K562 (cell line): ENCODE measurements at regions not wholly inside any gene's neighbourhood (a gene's known extent, or its start where the extent isn't known, plus 50 kb on each side); places are given as distances from the start of the nearest gene placed in this dataset.

Experiments used
- ATAC-seq: fragments of 200-7000 bp; cut with Tn5 transposase; 3 replicates; pipeline ENCODE4 v1.9.1; 2020; ENCODE audit warnings: moderate library complexity
- BruUV-seq: library from RNA; stranded (reverse); fragments of 400-500 nt; replicated peaks from 2 replicates; lab custom pipeline; 2021; lab: Mats Ljungman, UMichigan
- CTCF ChIA-PET: fragments of 300-600 bp; formaldehyde crosslinking; extraction: SDS; loops from one replicate; lab custom pipeline; 2021; ENCODE audit warnings: low intra/inter-chr PET ratio; lab: Yijun Ruan, JAX
- POLR2A ChIA-PET: fragments of 300-600, 350-650 bp; sonication (Branson Sonifier 250); formaldehyde crosslinking; extraction: SDS; loops from one replicate; lab custom pipeline; 2021; ENCODE audit warnings: antibody characterized with exemption, inconsistent platforms; lab: Yijun Ruan, JAX
- DNase-seq, 4 experiments: peaks; one replicate each; pipeline versions ENCODE4 v3.0.0 to v3.0.0-alpha.2; 2011 to 2018; ENCODE audit warnings: low spot score in 3 of 4, mixed read lengths in 3 of 4; ENCODE audit errors: extremely low read depth in 1 of 4
- FAIRE-seq: peaks from 2 replicates; lab custom pipeline; 2011; peaks lifted over from hg19 to GRCh38; lab: Jason Lieb, UNC
- H2AFZ ChIP-seq: 2 replicates; pipeline ENCODE4 v1.6.0; 2011; ENCODE audit warnings: low read depth, low read length, control low read depth, inconsistent platforms
- H3K27ac ChIP-seq: fragments of 200-600 bp; 3 replicates; pipeline ENCODE4 v1.8.0; 2011; ENCODE audit warnings: low read depth, mild to moderate bottlenecking, control low read depth, inconsistent platforms, low read length, moderate library complexity, mixed read lengths; ENCODE audit errors: extremely low read depth
- H3K27me3 ChIP-seq, 2 experiments: fragments of 300-600 bp in 1 of 2; 2 replicates in 1 of 2; 3 replicates in 1 of 2; pipeline versions ENCODE4 v1.6.0 to v1.8.0; 2011; ENCODE audit warnings: inconsistent platforms in 2 of 2, low read length in 2 of 2, mild to moderate bottlenecking in 1 of 2, mixed read lengths in 1 of 2, moderate library complexity in 1 of 2; ENCODE audit not compliant: control insufficient read depth in 2 of 2, insufficient read depth in 2 of 2
- H3K36me3 ChIP-seq: fragments of 300-600 bp; 3 replicates; pipeline ENCODE4 v1.8.0; 2011; ENCODE audit warnings: mild to moderate bottlenecking, low read length, inconsistent platforms; ENCODE audit not compliant: control insufficient read depth, insufficient read depth
- H3K4me1 ChIP-seq, 2 experiments: fragments of 200-600 bp in 1 of 2; replicated peaks in 1 of 2; 2 replicates in 1 of 2; 3 replicates in 1 of 2; pipeline versions ENCODE4 v1.5.1 to v1.8.0; 2011; ENCODE audit warnings: inconsistent platforms in 2 of 2, low read length in 2 of 2, mild to moderate bottlenecking in 1 of 2, mixed read lengths in 1 of 2, moderate library complexity in 1 of 2; ENCODE audit not compliant: control insufficient read depth in 2 of 2, insufficient read depth in 2 of 2
- H3K4me2 ChIP-seq: 2 replicates; pipeline ENCODE4 v1.6.1; 2011; ENCODE audit warnings: low read length, control low read depth, inconsistent platforms, mixed read lengths; ENCODE audit not compliant: insufficient read depth
- H3K4me3 ChIP-seq: fragments of 200-600 bp; sonication (generic), shearing (Covaris generic); 2 replicates; pipeline ENCODE4 v1.5.1; 2016; ENCODE audit warnings: control low read depth, inconsistent platforms
- H3K79me2 ChIP-seq: fragments of 200-600 bp; 3 replicates; pipeline ENCODE4 v1.8.0; 2011; ENCODE audit warnings: low read length, inconsistent platforms; ENCODE audit not compliant: control insufficient read depth, insufficient read depth
- H3K9ac ChIP-seq, 2 experiments: 2 replicates each; pipeline versions ENCODE4 v1.6.0 to v1.6.1; 2011; ENCODE audit warnings: low read depth in 2 of 2, low read length in 2 of 2, control low read depth in 1 of 2, inconsistent platforms in 1 of 2, mild to moderate bottlenecking in 1 of 2, mixed read lengths in 1 of 2; ENCODE audit not compliant: insufficient read depth in 1 of 2
- H3K9me1 ChIP-seq: one replicate; pipeline ENCODE4 v1.6.0; 2011; ENCODE audit warnings: inconsistent platforms, mild to moderate bottlenecking, low read length, moderate library complexity; ENCODE audit not compliant: control insufficient read depth, insufficient read depth
- H3K9me3 ChIP-seq: replicated peaks from 2 replicates; pipeline ENCODE4 v1.5.1; 2011; ENCODE audit warnings: low read depth, low read length, inconsistent platforms; ENCODE audit not compliant: control insufficient read depth, insufficient read depth
- H4K20me1 ChIP-seq: replicated peaks from 2 replicates; pipeline ENCODE4 v1.6.1; 2011; ENCODE audit warnings: low read length, inconsistent platforms, mixed read lengths; ENCODE audit not compliant: control insufficient read depth, insufficient read depth
- ILK ChIP-seq: fragments of 450-650 bp; IDR thresholded peaks from 2 replicates; pipeline ENCODE4 v1.6.1; 2016; ENCODE audit warnings: missing genetic modification characterization, low read depth, mild to moderate bottlenecking, missing compliant biosample characterization, moderate library complexity, borderline replicate concordance
- MBD1 ChIP-seq: fragments of 250-450 bp; sonication (Bioruptor Pico); IDR thresholded peaks from 2 replicates; pipeline ENCODE4 v1.8.0; 2022; ENCODE audit warnings: inconsistent platforms
- MLLT1 ChIP-seq, 2 experiments: fragments of 450-650 bp; IDR thresholded peaks; 2 replicates each; pipeline ENCODE4 v1.6.1; 2016
- NONO ChIP-seq, 2 experiments: fragments of 200-400 bp in 1 of 2; fragments of 450-650 bp in 1 of 2; formaldehyde crosslinking in 1 of 2; IDR thresholded peaks; 2 replicates each; pipeline ENCODE4 v1.6.1; 2017; ENCODE audit warnings: low read depth in 2 of 2, mild to moderate bottlenecking in 2 of 2, moderate library complexity in 2 of 2, low read length in 1 of 2
- REST ChIP-seq, 2 experiments: fragments of 450-650 bp; formaldehyde crosslinking in 1 of 2; IDR thresholded peaks; 2 replicates each; pipeline versions ENCODE4 v1.4.0 to v1.6.1; 2014 to 2020; ENCODE audit warnings: mild to moderate bottlenecking in 2 of 2, borderline replicate concordance in 1 of 2, low read depth in 1 of 2
- THAP12 ChIP-seq: fragments of 250-450 bp; sonication (Bioruptor Pico); IDR thresholded peaks from 2 replicates; pipeline ENCODE4 v1.9.0; 2021; ENCODE audit warnings: mild to moderate bottlenecking, inconsistent platforms
- ZBTB1 ChIP-seq: sonication (generic); formaldehyde crosslinking; IDR thresholded peaks from 2 replicates; pipeline ENCODE4 v1.8.1; 2023; ENCODE audit warnings: missing genetic modification reagents, low read depth, mild to moderate bottlenecking, borderline replicate concordance
- ZNF75A ChIP-seq: fragments of 450-650 bp; formaldehyde crosslinking; IDR thresholded peaks from 2 replicates; pipeline ENCODE4 v1.4.0; 2020; ENCODE audit warnings: mild to moderate bottlenecking
- WGBS: fragments of 100-300 bp; shearing (Covaris generic); methylation state at CpG from one replicate; pipeline ENCODE4 v1.1.6; 2016; ENCODE audit warnings: low coverage, mixed read lengths; ENCODE audit not compliant: insufficient coverage; ENCODE audit errors: missing lambda C conversion rate; 5-methylcytosine and 5-hydroxymethylcytosine counted together
- in situ Hi-C: fragments of 300-500 bp; cut with MboI; formaldehyde crosslinking; loops from 4 replicates; pipeline ENCODE4 v1.15.0; 2018; ENCODE audit warnings: inconsistent platforms, mixed read lengths
- intact Hi-C: fragments of 100-400 bp; cut with micrococcal nuclease; formaldehyde crosslinking; loops from 2 replicates; pipeline ENCODE4 v1.14.2; 2022

GRCh38 chr16:65938083-65938482 is 428.4 kb upstream of the CDH5 start:
- Histone ChIP-seq H4K20me1 (no peaks in the 10 kb centered on the region), H3K4me1 (no peaks in the 10 kb centered on the region), H3K79me2 (no peaks in the 10 kb centered on the region), H3K4me3 (no peak overlapping the region), H2AFZ (no peak overlapping the region), H3K9me3 (0 out of 2 replicates have a peak, but pooled peaks cover under 1% of the 10 kb centered on the region), H3K9me1 (no peaks in the 10 kb centered on the region), H3K4me2 (no peak overlapping the region), H3K27me3 (no peaks in the 10 kb centered on the region), H3K36me3 (no peaks in the 10 kb centered on the region), H3K9ac (no peak overlapping the region), H3K27ac (no peak overlapping the region)
- ChIA-PET CTCF (no interaction called here), POLR2A (no interaction called here)
- 0% methylated on average over 1 of the region's 1 CpG for WGBS
- ATAC-seq, result no peak
- FAIRE-seq, result no peak
- intact Hi-C loops, result no loop called here
- DNase-seq, result no peak
- in situ Hi-C loops, result no loop called here
- BruUV-seq, result no TSS peak
- no peak for TF ChIP-seq MBD1
- TF ChIP-seq ZBTB1 (CRISPR knock-in tag), result no peak
- TF ChIP-seq REST (IDR thresholded peaks at IDR 0.05; ENCODE audit: borderline replicate concordance), result no peak
- no peak for TF ChIP-seq REST (CRISPR knock-in tag; IDR thresholded peaks at IDR 0.05; ENCODE audit: low read depth)
- no peak for TF ChIP-seq THAP12 (CRISPR knock-in tag)
- TF ChIP-seq NONO (IDR thresholded peaks at IDR 0.05; ENCODE audit: low read depth in 2 of 2, low read length in 1 of 2), result no peak
- TF ChIP-seq ILK (tag), result no peak
- no peak for TF ChIP-seq MLLT1 (IDR thresholded peaks at IDR 0.05)
- TF ChIP-seq ZNF75A (CRISPR knock-in tag), result no peak
